Prostate gland (tissue), 2 donors: ENCODE measurements at regions not wholly inside any gene's neighbourhood (a gene's known extent, or its start where the extent isn't known, plus 50 kb on each side); places are given as distances from the start of the nearest gene placed in this dataset.

Experiments
- POLR2A ChIP-seq: fragments of 450-650 bp; IDR thresholded peaks from one replicate; pipeline ENCODE4 v1.6.1; 2016; ENCODE audit warnings: antibody characterized with exemption, mild to moderate bottlenecking
- POLR2AphosphoS5 ChIP-seq: sonication (generic); formaldehyde crosslinking; IDR thresholded peaks from one replicate; pipeline ENCODE4 v1.6.1; 2017; ENCODE audit warnings: antibody characterized with exemption
- TF ChIP-seq, protein P1 (sequence below), 4 experiments: fragments of 200-600 bp in 2 of 4; fragments of 450-650 bp in 2 of 4; sonication (generic) in 2 of 4; IDR thresholded peaks; 1 replicate in 3 of 4; 2 replicates in 1 of 4; pipeline ENCODE4 v1.5.1; 2016 to 2019; ENCODE audit warnings: antibody characterized with exemption in 4 of 4, mild to moderate bottlenecking in 2 of 4, moderate library complexity in 2 of 4

DNA sequence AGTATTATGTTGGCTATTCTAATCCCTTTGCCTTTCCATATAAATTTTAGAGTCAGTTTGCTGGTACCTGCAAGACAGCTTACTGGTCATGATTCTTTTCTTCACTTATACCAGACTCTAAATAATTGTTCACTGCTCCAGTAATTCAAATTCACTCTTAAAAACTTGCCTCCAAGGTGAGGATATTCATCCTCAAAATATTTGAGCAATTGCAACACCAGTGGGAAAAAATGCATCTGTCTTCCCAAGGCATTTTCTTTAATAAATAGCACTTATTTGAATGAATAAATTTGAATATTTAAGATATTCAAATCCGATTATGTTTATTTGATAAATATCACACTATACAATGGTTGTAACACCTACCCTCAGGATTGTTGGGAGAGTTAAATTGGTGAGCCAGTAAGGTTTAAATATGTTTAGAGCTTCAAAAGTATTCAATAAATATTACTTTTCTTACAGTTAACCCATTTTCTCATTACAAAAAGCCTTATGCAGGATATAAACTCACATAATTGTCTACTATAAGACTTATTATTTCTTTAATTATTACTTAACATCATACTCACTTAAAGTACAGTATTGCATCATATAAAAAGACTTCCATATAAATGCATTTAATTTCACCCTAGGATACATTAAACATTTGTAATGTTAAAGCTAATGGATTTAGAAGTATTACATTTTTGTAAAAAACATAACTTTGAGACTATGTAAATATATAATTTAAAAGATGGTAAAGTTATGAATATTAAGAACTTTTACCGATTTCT lies 285.6 kb downstream of the SAMD5 start:
- TF ChIP-seq, protein P1, sequence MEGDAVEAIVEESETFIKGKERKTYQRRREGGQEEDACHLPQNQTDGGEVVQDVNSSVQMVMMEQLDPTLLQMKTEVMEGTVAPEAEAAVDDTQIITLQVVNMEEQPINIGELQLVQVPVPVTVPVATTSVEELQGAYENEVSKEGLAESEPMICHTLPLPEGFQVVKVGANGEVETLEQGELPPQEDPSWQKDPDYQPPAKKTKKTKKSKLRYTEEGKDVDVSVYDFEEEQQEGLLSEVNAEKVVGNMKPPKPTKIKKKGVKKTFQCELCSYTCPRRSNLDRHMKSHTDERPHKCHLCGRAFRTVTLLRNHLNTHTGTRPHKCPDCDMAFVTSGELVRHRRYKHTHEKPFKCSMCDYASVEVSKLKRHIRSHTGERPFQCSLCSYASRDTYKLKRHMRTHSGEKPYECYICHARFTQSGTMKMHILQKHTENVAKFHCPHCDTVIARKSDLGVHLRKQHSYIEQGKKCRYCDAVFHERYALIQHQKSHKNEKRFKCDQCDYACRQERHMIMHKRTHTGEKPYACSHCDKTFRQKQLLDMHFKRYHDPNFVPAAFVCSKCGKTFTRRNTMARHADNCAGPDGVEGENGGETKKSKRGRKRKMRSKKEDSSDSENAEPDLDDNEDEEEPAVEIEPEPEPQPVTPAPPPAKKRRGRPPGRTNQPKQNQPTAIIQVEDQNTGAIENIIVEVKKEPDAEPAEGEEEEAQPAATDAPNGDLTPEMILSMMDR (IDR thresholded peaks at IDR 0.05) = no peak
- TF ChIP-seq POLR2A = no peak
- no peak for TF ChIP-seq POLR2AphosphoS5
